Left colon (tissue), 2 donors: ENCODE measurements at regions not wholly inside any gene's neighbourhood (a gene's known extent, or its start where the extent isn't known, plus 50 kb on each side); places are given as distances from the start of the nearest gene placed in this dataset.
A peak's percentile ranks its signal among the peaks of the same experiment; 100 is the strongest.
"Not testable (repeated sequence)": the region's sequence is repeated elsewhere in the genome, so short reads cannot be mapped to it uniquely, and the experiment has no call there.

Experiments
- ATAC-seq: fragments of 200-7000 bp; cut with Tn5 transposase; one replicate; pipeline ENCODE4 v1.9.1; 2020; ENCODE audit warnings: mild to moderate bottlenecking, moderate library complexity
- DNase-seq, 2 donors: peaks; one replicate each; pipeline ENCODE4 v3.0.0-alpha.2; 2020
- intact Hi-C, 2 donors: fragments of 100-400 bp; cut with DNase I in 1 of 2; cut with micrococcal nuclease in 1 of 2; formaldehyde crosslinking; loops; one replicate each; pipeline versions ENCODE4 v1.11.2 to v1.14.0; 2022; cut with DNase I, micrococcal nuclease
- donor health status: DM: no; HTN: no; CAD: no.
- donor health status: DM: yes; HTN: yes; CAD: no.

GRCh38 chr10:114726820-114727271 lies 68.8 kb upstream of the ABLIM1 start:
- intact Hi-C loops, result no loop called here
- ATAC-seq (no peak), DNase-seq (no peak)

- no peak for DNase-seq
- no peak for ATAC-seq
- intact Hi-C loops, result no loop called here
Observed at GRCh38 chr10:114728325-114728724, 70.2 kb upstream of the ABLIM1 start.

- DNase-seq, result no peak
- ATAC-seq, result no peak
- intact Hi-C loops, result no loop called here
Observed at GRCh38 chr10:114729103-114729659, 71.1 kb upstream of the ABLIM1 start.

GRCh38 chr10:114730291-114730690 lies 72.2 kb upstream of the ABLIM1 start:
- DNase-seq (no peak), ATAC-seq (no peak)
- intact Hi-C loops, result no loop called here

GRCh38 chr10:114732931-114733330 lies 74.9 kb upstream of the ABLIM1 start:
- DNase-seq (no peak), ATAC-seq (peak; percentile 60)
- intact Hi-C loops, result no loop called here

GRCh38 chr10:114735946-114736345 lies 77.9 kb upstream of the ABLIM1 start:
- intact Hi-C loops, result no loop called here
- no peak for DNase-seq
- no peak for ATAC-seq

- intact Hi-C loops, result no loop called here
- ATAC-seq, result no peak
- no peak for DNase-seq
Observed at GRCh38 chr10:114743521-114744231, 77.9 kb upstream of the FHIP2A start.

- intact Hi-C loops, result no loop called here
- DNase-seq, result no peak
- no peak for ATAC-seq
Observed at GRCh38 chr10:114746531-114746930, 75.0 kb upstream of the FHIP2A start.

GRCh38 chr10:114748241-114748640 lies 73.3 kb upstream of the FHIP2A start:
- ATAC-seq (no peak), DNase-seq (no peak)
- intact Hi-C loops, result no loop called here

GRCh38 chr10:114749014-114749413 lies 72.6 kb upstream of the FHIP2A start:
- no peak for DNase-seq
- ATAC-seq, result no peak
- intact Hi-C loops, result no loop called here

- ATAC-seq (no peak), DNase-seq (no peak)
- intact Hi-C loops, result no loop called here
Observed at GRCh38 chr10:114749510-114749909, 72.1 kb upstream of the FHIP2A start.

- DNase-seq (no peak), ATAC-seq (no peak)
- intact Hi-C loops, result no loop called here
Observed at GRCh38 chr10:114751856-114752255, 69.7 kb upstream of the FHIP2A start.

- intact Hi-C loops, ATAC-seq, DNase-seq: not testable (repeated sequence)
Observed at GRCh38 chr10:114752570-114752969, 69.0 kb upstream of the FHIP2A start.

GRCh38 chr10:114753126-114753525 lies 68.5 kb upstream of the FHIP2A start:
- intact Hi-C loops, result no loop called here
- no peak for ATAC-seq
- DNase-seq, result no peak

GRCh38 chr10:114754445-114755320 lies 66.9 kb upstream of the FHIP2A start:
- ATAC-seq, result no peak
- intact Hi-C loops, result no loop called here
- DNase-seq, result no peak

- ATAC-seq, result no peak
- intact Hi-C loops, result no loop called here
- no peak for DNase-seq
Observed at GRCh38 chr10:114755537-114755936, 66.0 kb upstream of the FHIP2A start.

GRCh38 chr10:114758331-114758730 lies 63.2 kb upstream of the FHIP2A start:
- no peak for DNase-seq
- ATAC-seq, result no peak
- intact Hi-C loops, result no loop called here

GRCh38 chr10:114761205-114762193 lies 60.1 kb upstream of the FHIP2A start:
- DNase-seq (no peak), ATAC-seq (no peak)
- intact Hi-C loops, result no loop called here

GRCh38 chr10:114762811-114763210 lies 58.8 kb upstream of the FHIP2A start:
- DNase-seq (no peak), ATAC-seq (no peak)
- intact Hi-C loops, result no loop called here
